ENCODE measurements at regions not wholly inside any gene's neighbourhood (a gene's known extent, or its start where the extent isn't known, plus 50 kb on each side); places are given as distances from the start of the nearest gene placed in this dataset.

DNA sequence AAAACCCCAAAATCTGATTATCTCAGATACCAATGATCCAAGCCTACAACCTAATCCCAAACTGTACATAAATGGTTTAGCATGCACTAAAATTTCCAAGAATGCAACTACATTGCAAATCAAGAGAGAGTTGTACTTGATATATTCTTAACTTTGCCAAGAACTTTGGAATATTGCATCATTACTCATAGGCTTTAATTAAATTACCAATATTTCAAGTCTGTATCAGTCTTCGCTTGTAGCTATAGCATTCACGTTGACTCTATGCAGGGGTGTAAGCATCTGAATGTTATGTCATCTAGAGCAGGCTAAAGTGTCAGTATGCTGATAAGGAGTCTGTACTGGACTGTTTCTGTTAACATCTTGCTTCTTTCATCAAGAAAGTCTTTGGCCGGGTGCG is 56.3 kb downstream of the FOXI3 start:
- no peak for DNase-seq

DNA sequence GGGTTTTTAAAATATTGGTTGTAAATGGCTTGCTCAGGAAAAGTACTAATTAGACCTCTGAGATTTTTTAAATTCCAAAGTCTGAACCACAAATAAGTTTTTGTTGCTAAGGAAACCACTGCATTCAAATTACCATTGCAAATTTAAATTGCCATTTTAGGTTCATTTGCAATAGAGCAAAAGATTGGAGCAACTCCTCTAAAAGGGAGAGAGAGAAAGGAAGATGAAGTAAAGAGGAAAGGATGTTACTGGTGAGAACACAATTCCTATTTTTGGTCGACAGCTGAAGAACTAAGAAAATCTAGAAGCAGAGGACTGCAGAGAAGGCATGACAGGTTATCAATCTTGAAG is 74.9 kb downstream of the FOXI3 start:
- DNase-seq = no peak

DNA sequence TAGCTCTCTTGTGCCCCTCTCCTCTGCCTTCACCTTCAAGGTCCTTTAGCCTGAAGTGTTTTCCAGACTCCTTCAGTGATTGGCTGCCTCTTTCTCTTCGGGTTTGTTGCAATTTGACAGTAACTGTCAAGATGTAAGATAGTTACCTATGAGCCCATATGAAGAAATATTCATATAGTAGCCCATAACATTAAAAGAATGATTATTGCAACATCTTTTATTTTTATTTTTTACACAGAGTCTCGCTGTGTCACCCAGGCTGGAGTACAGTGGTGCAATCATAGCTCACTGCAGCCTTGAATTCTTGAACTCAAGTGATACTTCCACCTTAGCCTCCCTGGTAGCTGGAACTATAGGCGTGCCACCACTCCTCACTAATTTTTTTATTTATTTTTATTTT is 80.5 kb downstream of the FOXI3 start:
- DNase-seq = no peak

DNA sequence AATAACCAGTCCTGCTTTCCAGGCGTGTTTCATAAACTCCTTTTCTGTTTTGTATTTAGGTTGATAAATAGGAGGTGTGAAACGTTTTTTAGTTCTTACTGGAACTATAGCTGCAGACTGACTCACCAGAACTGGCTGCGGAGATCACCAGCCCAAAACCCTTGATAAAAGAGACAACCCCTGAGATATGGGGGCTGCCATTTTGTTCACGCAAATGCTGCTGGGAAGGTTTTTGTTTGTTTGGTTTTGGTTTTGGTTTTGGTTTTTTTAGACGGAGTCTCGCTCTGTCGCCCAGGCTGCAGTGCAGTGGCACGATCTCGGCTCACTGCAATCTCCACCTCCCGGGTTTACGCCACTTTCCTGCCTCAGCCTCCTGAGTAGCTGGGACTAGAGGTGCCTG is 87.1 kb downstream of the FOXI3 start:
- DNase-seq = peak; percentile 31

- DNase-seq = no peak
These were observed 97.0 kb downstream of the FOXI3 start for GRCh38 chr2:88355486-88355885.

- DNase-seq = no peak
These were observed 101.3 kb downstream of the FOXI3 start for GRCh38 chr2:88351249-88351601.

DNA sequence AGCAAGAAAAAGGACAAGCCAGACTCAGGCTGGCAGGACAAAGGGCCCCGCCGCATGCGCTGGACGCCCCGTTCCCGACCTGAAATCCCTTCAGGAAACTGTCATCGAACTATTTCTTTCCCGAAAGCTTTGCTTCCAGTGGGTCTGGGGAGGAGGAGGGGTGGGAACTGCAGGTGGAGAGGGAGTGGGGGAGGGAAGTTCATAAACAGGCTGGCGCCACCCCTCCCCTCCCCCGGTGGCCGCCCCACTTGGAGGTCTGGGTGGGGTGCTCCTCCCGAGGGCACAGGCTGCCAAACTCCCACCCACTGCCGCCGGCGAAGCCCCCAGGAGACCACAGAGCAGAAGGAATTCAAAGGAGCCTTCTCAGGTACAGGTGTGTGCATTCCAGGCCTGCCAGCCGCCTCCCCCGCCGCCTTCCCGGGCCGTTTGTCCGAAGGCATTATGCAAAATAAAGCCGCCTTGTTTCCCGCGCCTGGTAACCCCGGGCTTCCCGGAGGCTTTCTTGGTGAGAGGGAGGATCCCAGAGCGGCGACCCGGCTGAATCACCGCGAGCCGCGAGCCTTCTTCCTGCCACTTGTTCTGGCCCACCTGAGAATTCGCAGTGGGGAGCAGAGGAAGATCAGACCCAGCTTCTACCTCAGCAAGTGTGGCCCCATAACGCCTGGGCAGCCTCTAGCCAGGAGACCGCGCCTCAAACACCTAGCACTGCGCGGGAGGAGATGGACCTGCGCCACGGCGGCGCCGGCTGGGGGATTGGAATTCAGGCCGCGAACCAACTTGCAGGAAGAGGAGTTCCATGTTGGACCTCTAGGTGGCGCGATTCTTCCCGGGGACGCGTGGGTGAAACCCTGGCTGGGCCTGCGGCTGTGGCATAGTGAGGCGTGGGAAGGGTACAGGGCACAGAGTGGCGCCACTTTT is 101.9 kb downstream of the FOXI3 start:
- peak; percentile 15 for DNase-seq

DNA sequence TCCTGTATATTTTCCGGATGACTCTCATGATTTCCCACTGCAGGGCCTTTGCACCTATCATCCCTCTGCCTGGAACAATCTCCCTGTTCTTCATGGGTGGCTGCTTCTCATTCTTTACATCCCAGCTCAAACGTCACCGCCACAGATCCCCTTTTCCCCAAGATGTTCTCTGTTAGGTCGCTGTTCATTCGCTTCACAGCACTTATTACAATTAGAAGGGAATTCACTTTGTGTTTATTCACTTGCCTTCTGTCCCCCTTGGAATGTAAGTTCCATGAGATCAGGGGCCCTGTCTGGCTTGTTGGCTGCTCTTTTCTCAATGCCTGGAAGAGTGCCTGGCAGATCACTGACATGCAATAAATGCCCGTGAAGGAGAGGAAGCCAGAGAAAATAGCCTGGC is 106.7 kb downstream of the FOXI3 start:
- DNase-seq = no peak

- peak; percentile 32 for DNase-seq
These were observed 109.7 kb downstream of the FOXI3 start for GRCh38 chr2:88342749-88343148.

DNA sequence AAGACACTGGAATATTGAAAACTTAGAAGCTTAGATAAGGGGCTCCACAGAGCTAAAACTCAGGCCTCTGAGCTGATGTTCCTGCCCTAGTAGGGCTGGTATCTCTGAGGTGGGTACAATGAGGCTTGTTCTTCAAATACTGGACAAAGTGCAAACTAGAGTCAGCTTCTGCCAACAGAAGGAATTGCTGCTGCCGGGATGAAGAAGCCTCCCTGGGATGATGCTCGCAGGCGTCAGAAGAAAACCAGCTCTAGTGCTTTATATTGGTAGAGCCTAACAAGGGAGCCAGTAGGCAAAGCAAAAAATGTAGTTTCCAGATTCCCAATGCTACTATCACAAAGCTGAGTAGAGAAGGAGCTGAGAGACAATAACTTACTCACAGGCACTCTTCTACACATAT is 118.1 kb downstream of the FOXI3 start:
- no peak for DNase-seq

DNA sequence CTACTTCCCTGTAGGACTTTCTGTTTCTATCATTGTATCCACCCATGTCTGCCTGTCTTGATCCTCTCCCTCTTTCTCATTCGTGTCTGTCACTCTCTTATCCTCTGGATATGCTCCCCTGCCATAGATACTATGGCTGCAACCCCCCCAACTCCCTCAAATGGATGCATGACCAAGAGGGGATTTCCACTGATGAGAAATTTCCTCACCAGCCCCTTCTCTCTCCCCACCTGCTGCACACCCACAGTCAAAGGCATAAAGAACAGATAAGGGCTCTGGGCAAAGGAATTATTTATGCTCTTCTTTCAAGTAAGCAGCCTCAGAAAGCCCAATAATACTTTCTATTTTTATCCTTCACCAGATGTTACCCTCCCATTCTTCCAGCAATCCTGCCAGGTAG is 121.3 kb downstream of the FOXI3 start:
- DNase-seq = no peak

- DNase-seq = no peak
These were observed 122.5 kb downstream of the FOXI3 start for GRCh38 chr2:88329815-88330603.

DNA sequence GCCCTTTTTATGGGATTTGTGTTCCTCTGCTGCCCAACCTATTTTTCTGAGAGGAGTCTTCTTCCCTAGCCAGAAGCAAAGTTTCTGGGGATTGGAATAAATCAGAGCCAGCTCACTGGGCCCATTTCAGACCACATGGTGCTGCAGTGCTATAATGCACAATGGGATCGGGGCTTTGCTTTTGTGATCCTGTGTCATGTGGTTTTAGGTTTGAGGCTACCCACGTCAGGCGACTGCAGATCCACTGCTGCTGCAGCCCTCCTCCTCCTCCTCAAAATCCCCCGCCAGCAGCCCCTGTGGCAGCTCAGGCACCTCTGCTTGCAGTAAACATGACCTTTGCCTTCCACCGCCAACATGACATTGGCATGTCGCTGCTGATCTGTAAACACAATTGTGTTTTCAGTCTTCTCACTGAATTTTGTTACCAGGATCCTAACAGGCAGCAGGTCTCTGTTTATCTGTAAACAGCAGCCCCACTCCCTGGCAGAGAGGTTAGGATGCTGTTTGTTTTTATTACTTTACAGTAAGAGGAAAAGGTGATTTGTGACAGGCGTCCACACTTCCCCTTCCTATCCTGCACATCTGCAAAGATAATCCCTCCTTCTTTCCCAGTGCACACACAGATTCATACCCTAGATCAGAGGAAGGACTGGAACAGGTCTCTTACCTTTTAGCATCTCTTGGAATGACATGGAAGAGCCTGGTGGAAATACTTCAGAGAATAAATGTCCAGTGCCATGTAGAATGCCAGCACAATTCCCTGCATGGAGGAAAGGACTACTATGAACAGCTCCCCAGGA is 130.8 kb downstream of the FOXI3 start:
- DNase-seq = no peak

- DNase-seq = no peak
These were observed 132.3 kb downstream of the FOXI3 start for GRCh38 chr2:88320076-88320773.

GRCh38 chr2:88318956-88319330 is 133.6 kb downstream of the FOXI3 start:
- DNase-seq = no peak

DNA sequence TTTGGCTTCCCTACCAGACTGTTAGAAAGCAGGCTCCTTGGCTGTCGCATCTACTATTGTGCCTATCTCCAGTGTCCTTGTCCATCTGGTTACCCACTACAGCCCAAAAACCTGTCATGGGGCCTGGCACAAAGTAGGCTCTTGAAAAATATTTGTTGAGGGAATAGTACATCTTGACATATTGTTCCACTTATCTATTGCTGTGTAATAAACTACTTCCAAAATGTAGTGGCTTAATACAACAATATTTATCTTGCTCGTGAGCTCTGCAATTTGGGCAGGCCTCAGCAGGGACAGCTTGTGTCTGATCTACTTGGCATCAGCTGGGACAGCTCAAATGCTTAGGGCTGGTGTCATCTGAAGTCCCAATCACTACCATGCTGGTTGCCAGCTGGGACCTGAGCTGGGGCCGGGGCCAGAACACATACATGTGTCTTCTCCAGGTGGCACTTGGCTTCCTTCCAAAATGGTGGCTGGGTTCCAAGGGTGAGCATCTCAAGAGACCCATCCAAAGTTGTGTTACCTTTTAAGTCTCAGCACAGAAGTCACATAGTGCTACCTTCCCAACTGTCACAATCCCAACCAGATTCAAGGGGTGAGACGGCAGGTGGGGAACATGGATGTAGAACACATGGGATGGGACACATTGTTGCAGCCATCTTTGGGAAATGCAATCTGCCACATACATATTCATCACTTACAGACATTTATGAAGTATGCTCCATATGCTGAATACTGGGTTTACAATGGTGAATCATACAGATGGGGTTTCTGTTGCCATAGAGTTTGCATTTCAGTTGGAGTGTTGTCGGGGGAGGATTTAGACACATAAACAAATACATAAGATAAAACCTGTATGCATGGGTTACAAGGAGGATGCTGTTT is 134.2 kb downstream of the FOXI3 start:
- peak; percentile 34 for DNase-seq

DNA sequence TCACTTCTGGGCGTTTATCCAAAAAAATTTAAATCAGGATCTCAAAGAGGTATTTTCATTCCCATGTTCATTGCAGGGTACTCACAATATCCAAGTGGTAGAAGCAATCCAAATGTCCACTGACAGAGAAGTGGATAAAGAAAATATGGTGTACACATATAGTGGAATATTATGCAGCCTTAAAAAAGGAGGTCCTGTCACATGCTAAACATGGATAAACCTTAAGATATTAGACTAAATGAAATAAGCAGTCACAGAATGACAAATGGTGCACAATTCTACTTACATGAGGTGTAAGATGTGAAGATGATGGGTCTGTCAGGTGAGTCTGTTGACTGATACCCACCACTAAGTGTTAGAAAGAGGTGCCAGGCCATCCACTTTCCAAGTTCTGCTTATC is 140.6 kb downstream of the THNSL2 start:
- DNase-seq = no peak

DNA sequence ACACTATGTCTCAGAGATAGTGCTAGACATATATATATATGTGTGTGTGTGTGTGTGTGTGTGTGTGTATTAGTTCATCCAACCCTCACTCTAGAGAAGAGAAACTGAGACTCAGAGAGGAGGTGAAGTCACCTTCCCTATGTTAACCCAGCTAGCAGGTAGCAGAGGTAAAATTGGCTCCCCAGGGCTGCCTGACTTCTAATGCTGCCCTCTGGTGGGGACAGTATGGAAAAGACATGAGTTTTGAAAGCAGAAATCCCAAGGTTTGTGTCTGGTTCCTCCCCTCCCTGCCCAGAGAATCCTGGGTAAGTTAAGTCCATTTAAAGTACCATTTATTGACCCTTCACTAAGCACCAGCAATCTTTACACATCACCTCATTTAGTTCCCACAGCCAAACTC is 137.7 kb downstream of the THNSL2 start:
- peak; percentile 40 for DNase-seq

DNA sequence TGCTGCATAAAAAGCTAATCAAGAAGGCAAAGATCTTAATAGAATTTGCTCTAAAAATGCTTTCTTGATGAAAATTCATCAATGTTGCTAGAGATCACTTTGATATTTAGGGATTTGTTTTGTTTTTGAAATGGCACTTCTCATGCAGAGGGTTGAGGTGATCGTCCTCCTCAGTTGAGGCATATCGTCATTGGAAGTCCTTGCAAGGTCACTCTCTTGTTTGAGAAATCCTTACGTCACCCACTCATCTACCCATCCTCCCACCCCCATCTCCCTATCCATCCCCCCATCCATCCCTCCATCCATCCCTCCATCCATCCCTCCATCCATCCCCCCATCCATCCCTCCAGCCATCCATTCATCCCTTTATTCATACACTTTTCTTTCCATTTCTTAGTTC is 133.7 kb downstream of the THNSL2 start:
- DNase-seq = no peak

- DNase-seq = no peak
These were observed 126.1 kb downstream of the THNSL2 start for GRCh38 chr2:88296247-88296646.

- DNase-seq = no peak
These were observed 113.9 kb downstream of the THNSL2 start for GRCh38 chr2:88283886-88284592.
